CD4-positive, alpha-beta T cell (primary cell): ENCODE measurements at regions not wholly inside any gene's neighbourhood (a gene's known extent, or its start where the extent isn't known, plus 50 kb on each side); places are given as distances from the start of the nearest gene placed in this dataset.
A peak's percentile ranks its signal among the peaks of the same experiment; 100 is the strongest.

Experiments used
- ATAC-seq: fragments of 200-7000 bp; cut with Tn5 transposase; one replicate; pipeline ENCODE4 v1.10.0; 2022; ENCODE audit warnings: mild to moderate bottlenecking; ENCODE audit not compliant: poor library complexity
- CTCF ChIA-PET: fragments of 350-600 bp; sonication (Branson Sonifier 250); formaldehyde crosslinking; loops from one replicate; lab custom pipeline; 2021; ENCODE audit warnings: antibody characterized with exemption, inconsistent platforms; lab: Charles Lee
- POLR2A ChIA-PET: fragments of 350-600 bp; sonication (Branson Sonifier 250); formaldehyde crosslinking; loops from one replicate; lab custom pipeline; 2021; ENCODE audit warnings: antibody characterized with exemption, inconsistent platforms; lab: Charles Lee
- DNase-seq, 14 experiments: peaks; one replicate each; pipeline ENCODE4 v3.0.0-alpha.2; 2013 to 2020; ENCODE audit warnings: mixed read lengths in 2 of 14
- H3K27ac ChIP-seq, 2 donors: one replicate each; pipeline versions ENCODE4 v1.5.1 to v1.7.0; 2013; ENCODE audit warnings: low read length in 2 of 2, low read depth in 1 of 2, mild to moderate bottlenecking in 1 of 2
- H3K27me3 ChIP-seq, 2 experiments: 1 replicate in 1 of 2; 2 replicates in 1 of 2; pipeline versions ENCODE4 v1.6.1 to v1.7.0; 2013; ENCODE audit warnings: low read length in 2 of 2, control low read depth in 1 of 2, mild to moderate bottlenecking in 1 of 2, moderate library complexity in 1 of 2; ENCODE audit not compliant: insufficient read depth in 2 of 2, control insufficient read depth in 1 of 2
- H3K36me3 ChIP-seq: one replicate; pipeline ENCODE4 v1.6.1; 2013; ENCODE audit warnings: low read length, control low read depth; ENCODE audit not compliant: insufficient read depth
- H3K4me1 ChIP-seq: one replicate; pipeline ENCODE4 v1.6.1; 2013; ENCODE audit warnings: low read length, control low read depth; ENCODE audit not compliant: insufficient read depth
- H3K4me3 ChIP-seq: one replicate; pipeline ENCODE4 v1.5.1; 2013; ENCODE audit warnings: mild to moderate bottlenecking, low read length, moderate library complexity
- H3K9me3 ChIP-seq, 2 experiments: 1 replicate in 1 of 2; 2 replicates in 1 of 2; pipeline versions ENCODE4 v1.6.1 to v1.7.0; 2013; ENCODE audit warnings: low read length in 2 of 2, mild to moderate bottlenecking in 2 of 2, control low read depth in 1 of 2, moderate library complexity in 1 of 2; ENCODE audit not compliant: control insufficient read depth in 1 of 2, insufficient read depth in 1 of 2
- H3K27ac Mint-ChIP-seq: one replicate; pipeline ENCODE4 v1.8.0; 2020; ENCODE audit warnings: mixed read lengths
- H3K27me3 Mint-ChIP-seq: one replicate; pipeline ENCODE4 v1.8.0; 2021; ENCODE audit warnings: mixed read lengths
- H3K36me3 Mint-ChIP-seq: one replicate; pipeline ENCODE4 v1.8.0; 2021; ENCODE audit warnings: low read depth, mixed read lengths
- H3K4me1 Mint-ChIP-seq: one replicate; pipeline ENCODE4 v1.8.0; 2021; ENCODE audit warnings: low read depth, mixed read lengths
- H3K4me3 Mint-ChIP-seq: one replicate; pipeline ENCODE4 v1.8.0; 2020; ENCODE audit warnings: mild to moderate bottlenecking, mixed read lengths
- H3K9me3 Mint-ChIP-seq: one replicate; pipeline ENCODE4 v1.8.0; 2020; ENCODE audit warnings: mixed read lengths
- intact Hi-C, 2 experiments: fragments of 100-400 bp; cut with DNase I in 1 of 2; cut with micrococcal nuclease in 1 of 2; formaldehyde crosslinking; loops; one replicate each; pipeline versions ENCODE4 v1.15.1 to v1.9.0; 2023 to 2025; cut with DNase I, micrococcal nuclease
- TF ChIP-seq, protein P1 (sequence below): fragments of 200-600 bp; IDR thresholded peaks from one replicate; pipeline ENCODE4 v1.8.0; 2022; ENCODE audit warnings: antibody characterized with exemption, mild to moderate bottlenecking

DNA sequence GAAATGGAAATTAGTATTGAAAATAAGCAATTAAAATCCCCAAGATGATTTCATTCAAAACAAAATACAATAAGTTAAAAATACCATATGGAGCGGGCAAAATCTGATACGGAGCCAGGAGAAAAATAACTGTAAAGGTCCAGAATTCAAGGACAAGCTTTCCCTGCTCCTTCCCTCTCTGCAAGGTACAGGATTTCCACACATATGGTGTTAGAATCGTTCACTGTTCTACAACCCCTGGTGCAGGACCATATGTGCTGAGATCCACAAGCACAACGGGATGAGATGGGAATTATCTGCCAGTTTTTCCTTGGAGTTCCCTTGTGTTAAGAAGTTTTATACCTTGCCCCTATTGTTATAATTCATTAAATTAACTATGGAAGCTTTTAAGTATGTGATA is 94.7 kb upstream of the DMAC1 start:
- no peaks in the 10 kb centered on the region for H3K4me1 Mint-ChIP-seq
- no peaks in the 10 kb centered on the region for H3K36me3 Mint-ChIP-seq
- Histone ChIP-seq H3K36me3 (no peaks in the 10 kb centered on the region), H3K4me1 (no peaks in the 10 kb centered on the region), H3K4me3 (no peak overlapping the region), H3K27me3 (no peaks in the 10 kb centered on the region), H3K27ac (no peak overlapping the region), H3K9me3 (no peaks in the 10 kb centered on the region)
- H3K4me3 Mint-ChIP-seq = no peak overlapping the region
- no peaks in the 10 kb centered on the region for H3K27me3 Mint-ChIP-seq
- no peak for ATAC-seq
- intact Hi-C loops = no loop called here
- ChIA-PET POLR2A (no interaction called here), CTCF (interaction anchor here (0.5 to 0.9 kb wide), 2 partner anchors 11 to 363 kb away, joined by 3 read pairs; no protein-coding TSS in a partner anchor)
- no peak for DNase-seq
- H3K9me3 Mint-ChIP-seq = no peaks in the 10 kb centered on the region
- TF ChIP-seq, protein P1, sequence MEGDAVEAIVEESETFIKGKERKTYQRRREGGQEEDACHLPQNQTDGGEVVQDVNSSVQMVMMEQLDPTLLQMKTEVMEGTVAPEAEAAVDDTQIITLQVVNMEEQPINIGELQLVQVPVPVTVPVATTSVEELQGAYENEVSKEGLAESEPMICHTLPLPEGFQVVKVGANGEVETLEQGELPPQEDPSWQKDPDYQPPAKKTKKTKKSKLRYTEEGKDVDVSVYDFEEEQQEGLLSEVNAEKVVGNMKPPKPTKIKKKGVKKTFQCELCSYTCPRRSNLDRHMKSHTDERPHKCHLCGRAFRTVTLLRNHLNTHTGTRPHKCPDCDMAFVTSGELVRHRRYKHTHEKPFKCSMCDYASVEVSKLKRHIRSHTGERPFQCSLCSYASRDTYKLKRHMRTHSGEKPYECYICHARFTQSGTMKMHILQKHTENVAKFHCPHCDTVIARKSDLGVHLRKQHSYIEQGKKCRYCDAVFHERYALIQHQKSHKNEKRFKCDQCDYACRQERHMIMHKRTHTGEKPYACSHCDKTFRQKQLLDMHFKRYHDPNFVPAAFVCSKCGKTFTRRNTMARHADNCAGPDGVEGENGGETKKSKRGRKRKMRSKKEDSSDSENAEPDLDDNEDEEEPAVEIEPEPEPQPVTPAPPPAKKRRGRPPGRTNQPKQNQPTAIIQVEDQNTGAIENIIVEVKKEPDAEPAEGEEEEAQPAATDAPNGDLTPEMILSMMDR = no peak
- no peak overlapping the region for H3K27ac Mint-ChIP-seq

DNA sequence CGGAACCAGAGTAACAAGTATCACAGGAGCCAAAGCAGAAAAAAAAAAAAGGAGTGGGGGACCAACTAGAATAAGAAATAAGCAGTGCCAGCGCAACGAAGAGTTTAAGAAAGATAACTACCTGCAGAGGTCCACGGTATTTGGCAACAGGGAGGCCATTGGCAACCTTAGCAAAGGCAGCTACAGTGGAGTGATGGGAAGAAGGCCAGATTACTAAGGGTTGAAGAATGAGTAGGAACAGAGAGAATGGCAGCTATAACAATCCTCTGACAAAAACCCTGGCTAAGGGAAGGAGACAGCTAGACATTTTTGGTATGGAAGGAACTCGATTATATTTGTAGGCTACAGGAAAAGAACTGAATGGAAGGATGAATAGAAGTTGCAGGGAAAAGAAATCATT is 93.4 kb upstream of the DMAC1 start:
- no peak overlapping the region for H3K4me3 ChIP-seq
- H3K36me3 ChIP-seq = no peaks in the 10 kb centered on the region
- Mint-ChIP-seq H3K4me1 (no peaks in the 10 kb centered on the region), H3K27me3 (no peaks in the 10 kb centered on the region), H3K9me3 (no peaks in the 10 kb centered on the region), H3K27ac (no peak overlapping the region), H3K36me3 (no peaks in the 10 kb centered on the region), H3K4me3 (no peak overlapping the region)
- no peaks in the 10 kb centered on the region for H3K4me1 ChIP-seq
- TF ChIP-seq, protein P1 = no peak
- DNase-seq = no peak
- ATAC-seq = no peak
- H3K27ac ChIP-seq = no peak overlapping the region
- no peaks in the 10 kb centered on the region for H3K9me3 ChIP-seq
- POLR2A ChIA-PET = interaction anchor here (0.7 kb wide), 1 partner anchor 66 kb away, joined by 3 read pairs; no protein-coding TSS in a partner anchor
- CTCF ChIA-PET = interaction anchor here (0.5 to 0.9 kb wide), 3 partner anchors 10 to 708 kb away, joined by 3 read pairs; no protein-coding TSS in a partner anchor
- H3K27me3 ChIP-seq = no peaks in the 10 kb centered on the region
- intact Hi-C loops = no loop called here

DNA sequence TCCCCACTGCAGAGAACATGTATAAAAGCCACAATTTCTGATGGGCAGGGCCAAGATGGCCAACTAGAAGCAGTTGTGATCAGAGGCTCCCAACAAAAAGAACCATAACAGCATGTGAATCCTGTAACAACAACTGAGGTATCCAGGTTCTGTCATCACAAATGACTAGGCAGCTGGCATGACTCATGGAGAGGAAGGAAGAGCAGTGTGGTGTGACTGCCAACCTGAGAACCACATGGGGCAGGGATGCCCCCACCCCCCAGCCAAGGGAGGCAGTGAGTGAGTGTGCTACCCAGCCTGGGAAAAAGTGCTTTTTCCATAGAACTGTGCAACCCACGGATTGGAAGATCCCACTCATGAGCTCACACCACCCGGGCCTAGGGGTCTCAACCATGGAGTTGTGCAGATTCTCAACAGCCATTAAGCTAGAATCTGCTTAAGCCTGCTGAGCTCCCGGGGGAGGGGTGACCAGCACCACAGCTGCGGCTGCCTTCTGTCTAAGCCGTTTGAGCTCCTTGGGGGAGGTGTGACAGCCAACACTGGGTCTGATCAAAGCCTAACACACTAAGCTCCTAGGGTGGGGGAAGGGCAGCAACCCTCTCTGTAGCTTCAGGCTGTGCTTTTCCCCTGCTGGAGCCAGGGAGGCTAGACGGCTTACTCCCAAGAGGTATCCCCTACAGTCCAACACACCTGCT is 80.1 kb upstream of the DMAC1 start:
- no peaks in the 10 kb centered on the region for H3K27me3 ChIP-seq
- H3K27me3 Mint-ChIP-seq = no peaks in the 10 kb centered on the region
- DNase-seq (peak in 5 of 14 experiments; percentile 7 to 35 (median 13)), ATAC-seq (peak; percentile 34)
- TF ChIP-seq, protein P1 = no peak
- no peaks in the 10 kb centered on the region for H3K36me3 ChIP-seq
- H3K4me3 Mint-ChIP-seq = no peak overlapping the region
- H3K36me3 Mint-ChIP-seq = no peaks in the 10 kb centered on the region
- peaks cover 0 to 16% of the 10 kb centered on the region in 2 experiments for H3K9me3 ChIP-seq
- H3K4me1 Mint-ChIP-seq = no peaks in the 10 kb centered on the region
- CTCF ChIA-PET = no interaction called here
- H3K4me1 ChIP-seq = peaks cover 10% of the 10 kb centered on the region
- H3K9me3 Mint-ChIP-seq = peaks cover 15% of the 10 kb centered on the region
- no peak overlapping the region for H3K27ac Mint-ChIP-seq
- H3K4me3 ChIP-seq = no peak overlapping the region
- no peak overlapping the region for H3K27ac ChIP-seq
- intact Hi-C loops = no loop called here
- POLR2A ChIA-PET = no interaction called here
